GM19351 (cell line): ENCODE measurements at regions not wholly inside any gene's neighbourhood (a gene's known extent, or its start where the extent isn't known, plus 50 kb on each side); places are given as distances from the start of the nearest gene placed in this dataset.

Source experiments
- ATAC-seq: cut with Tn5 transposase; IDR thresholded peaks from one replicate; pipeline ENCODE4 v1.9.1; 2021; ENCODE audit warnings: mild to moderate bottlenecking, moderate library complexity; ENCODE audit not compliant: unreplicated experiment

DNA sequence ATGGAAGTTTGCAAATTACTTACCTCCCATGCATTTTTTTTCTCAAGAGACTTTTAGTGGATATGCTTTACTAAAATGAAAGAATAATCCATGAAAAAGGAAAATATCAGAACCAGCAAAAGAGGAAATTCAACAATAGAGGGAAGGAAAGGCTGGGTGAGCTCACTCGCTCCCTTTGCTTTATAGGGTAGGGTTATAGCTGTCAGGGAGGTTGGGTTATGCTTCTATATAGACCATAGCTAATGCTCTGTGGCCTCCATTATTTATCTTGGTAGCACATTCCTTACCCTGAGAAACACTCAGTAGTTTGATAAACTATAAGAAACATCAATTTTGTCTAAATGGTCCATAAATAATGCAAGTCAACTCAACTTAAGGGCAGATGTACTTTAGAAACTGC is 215.9 kb upstream of the FAR2 start:
- no peak for ATAC-seq

GRCh38 chr12:28933864-28934527 is 215.1 kb upstream of the FAR2 start:
- ATAC-seq = no peak

GRCh38 chr12:28936221-28936620 is 212.9 kb upstream of the FAR2 start:
- no peak for ATAC-seq

GRCh38 chr12:28936711-28937110 is 212.4 kb upstream of the FAR2 start:
- no peak for ATAC-seq

DNA sequence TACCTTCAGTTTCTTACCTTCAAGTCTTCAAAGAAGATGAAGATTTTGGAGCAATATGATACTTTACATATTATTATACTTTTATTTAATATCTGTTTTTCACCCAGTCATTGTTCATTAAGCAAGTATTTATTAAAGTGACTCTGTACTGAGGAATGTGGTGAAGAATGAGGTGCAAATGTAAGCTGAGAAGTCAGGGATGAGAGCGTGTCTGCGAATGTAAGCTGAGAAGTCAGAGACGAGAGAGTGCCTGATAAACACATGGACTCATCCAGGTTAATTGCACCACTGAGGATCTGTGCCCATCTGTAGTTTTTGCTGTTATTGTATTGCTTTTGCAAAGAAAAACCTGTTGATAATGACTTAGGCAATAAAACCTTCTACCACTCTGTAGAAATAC is 211.9 kb upstream of the FAR2 start:
- no peak for ATAC-seq

- no peak for ATAC-seq
Observed at GRCh38 chr12:28938056-28938455, 211.0 kb upstream of the FAR2 start.

GRCh38 chr12:28938581-28939235 is 210.4 kb upstream of the FAR2 start:
- no peak for ATAC-seq

DNA sequence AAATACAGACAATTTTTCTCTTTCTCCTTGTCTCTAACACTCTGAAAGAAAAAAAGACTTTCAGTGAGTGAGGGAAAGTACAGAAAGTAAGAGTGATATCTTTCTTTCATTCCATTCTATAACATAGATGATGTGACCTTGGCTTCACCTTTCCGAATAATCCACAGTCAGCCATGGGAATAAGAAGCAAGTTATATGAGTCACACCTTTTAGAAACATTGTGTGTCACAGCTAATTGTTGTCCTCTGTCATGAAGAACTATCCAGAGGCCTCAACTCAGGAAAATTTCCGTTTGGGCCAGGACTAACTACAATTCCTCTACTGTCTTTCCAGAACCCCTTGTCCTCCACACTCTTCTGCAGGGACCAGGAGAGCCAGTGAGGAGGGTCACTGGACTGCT is 209.7 kb upstream of the FAR2 start:
- no peak for ATAC-seq

- no peak for ATAC-seq
Observed at GRCh38 chr12:28941248-28941647, 207.8 kb upstream of the FAR2 start.

- no peak for ATAC-seq
Observed at GRCh38 chr12:28946361-28946760, 202.7 kb upstream of the FAR2 start.

GRCh38 chr12:28948685-28949084 is 200.4 kb upstream of the FAR2 start:
- no peak for ATAC-seq

DNA sequence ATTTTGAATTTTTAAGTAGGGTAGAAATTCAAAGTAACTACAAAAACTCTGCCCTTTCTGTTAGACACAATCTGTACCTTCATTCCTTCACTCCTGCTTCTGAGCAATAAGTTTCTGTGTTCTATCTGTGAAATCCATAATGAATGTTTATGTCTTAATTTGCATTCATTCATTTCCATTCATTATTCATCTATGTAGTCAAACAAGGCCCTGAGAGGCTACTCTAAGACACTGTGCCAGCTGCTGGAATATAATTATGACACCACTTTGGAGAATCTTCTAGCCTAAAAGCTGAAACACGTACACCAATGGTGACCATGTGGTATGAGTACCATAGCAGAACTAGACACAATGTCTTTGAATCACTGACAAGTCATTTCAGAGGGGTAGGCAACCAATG is 199.9 kb upstream of the FAR2 start:
- no peak for ATAC-seq

DNA sequence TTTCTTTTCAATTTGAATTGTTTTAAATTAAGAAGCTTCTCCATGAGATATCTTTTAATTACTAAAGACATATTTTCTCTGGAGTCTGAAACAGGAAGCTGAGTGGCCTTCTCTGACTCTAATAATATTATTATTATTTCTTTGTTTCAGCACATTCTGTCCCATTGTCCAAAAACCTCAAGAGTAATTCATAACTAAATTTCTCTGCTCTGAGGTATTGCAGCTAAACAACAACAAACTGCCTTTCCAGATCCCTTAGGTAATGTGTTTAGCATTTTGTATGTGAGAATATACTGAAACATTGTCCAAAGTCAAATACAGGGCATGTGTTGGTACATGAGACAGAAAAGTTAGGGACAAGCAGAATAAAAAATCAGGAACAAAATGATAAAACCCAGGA is 199.0 kb upstream of the FAR2 start:
- ATAC-seq = no peak

- ATAC-seq = no peak
Observed at GRCh38 chr12:28951935-28952334, 197.1 kb upstream of the FAR2 start.

GRCh38 chr12:28954333-28954732 is 194.7 kb upstream of the FAR2 start:
- ATAC-seq = no peak

DNA sequence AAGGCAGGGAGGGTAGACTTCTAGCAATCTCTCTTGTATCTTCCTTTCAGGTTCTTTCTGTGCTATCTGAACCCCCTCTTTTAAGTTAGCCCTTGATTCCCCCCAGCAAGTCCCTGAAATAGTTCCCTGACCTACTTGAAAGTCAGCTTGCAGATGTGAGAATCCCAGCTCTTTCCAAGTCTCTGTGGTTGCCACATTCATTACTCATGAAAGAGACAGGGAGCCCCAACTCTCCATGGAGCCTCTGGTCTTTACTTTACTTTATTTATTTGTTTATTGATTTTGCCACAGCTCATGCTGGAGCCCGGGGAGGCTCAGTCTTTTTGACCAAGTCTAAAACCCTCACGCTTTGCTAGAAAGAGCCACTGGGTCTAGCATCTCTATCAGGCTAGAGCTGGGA is 193.6 kb upstream of the FAR2 start:
- no peak for ATAC-seq

DNA sequence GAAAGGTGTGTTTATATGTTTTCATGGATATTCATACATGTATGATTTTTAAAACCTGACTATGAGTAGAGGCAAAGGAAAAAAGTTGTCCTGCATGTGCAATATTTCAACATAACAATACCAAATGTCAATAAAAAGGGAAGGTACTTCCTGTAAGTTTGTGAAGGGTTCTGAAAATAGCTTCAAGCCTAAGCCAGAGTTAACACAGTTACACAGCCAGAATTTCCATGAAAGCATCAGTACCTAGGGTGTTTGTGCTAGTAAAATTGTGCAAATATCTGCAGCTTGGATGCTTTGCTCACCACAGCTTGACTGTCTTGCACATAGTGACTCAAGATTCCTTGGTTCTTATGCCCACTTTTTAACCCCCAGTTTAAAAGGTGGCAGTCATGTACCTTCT is 193.1 kb upstream of the FAR2 start:
- no peak for ATAC-seq

DNA sequence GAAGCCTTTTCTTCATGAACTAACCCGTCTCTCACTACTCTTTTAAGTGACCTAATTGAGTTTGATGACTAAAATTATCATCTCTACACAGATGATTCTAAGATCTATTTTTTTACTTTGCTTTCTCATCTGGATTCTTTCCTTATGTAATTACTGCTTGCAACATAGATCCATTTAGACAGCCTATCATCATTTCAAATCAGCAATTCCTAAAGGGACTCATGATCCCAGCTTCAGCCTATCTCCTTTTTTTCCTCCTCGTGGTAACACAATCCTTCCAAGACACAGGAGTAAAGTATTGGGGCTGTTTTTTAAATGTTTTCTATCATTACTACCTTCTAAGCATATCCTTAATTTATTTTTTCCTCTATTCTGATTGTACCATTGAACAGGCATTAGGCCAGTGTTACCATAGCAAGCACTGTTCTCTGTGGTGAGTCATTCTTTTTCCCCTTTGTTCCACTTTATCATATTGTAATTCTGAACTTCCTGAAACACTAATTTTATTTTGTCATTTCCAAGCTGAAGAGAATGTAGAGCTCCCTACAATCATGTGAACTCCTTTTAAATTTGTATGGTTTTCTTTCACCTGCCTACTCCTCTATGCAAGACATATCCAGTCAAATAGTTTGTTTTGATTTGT is 190.4 kb upstream of the FAR2 start:
- ATAC-seq = no peak

- ATAC-seq = no peak
Observed at GRCh38 chr12:28961948-28962384, 187.1 kb upstream of the FAR2 start.

DNA sequence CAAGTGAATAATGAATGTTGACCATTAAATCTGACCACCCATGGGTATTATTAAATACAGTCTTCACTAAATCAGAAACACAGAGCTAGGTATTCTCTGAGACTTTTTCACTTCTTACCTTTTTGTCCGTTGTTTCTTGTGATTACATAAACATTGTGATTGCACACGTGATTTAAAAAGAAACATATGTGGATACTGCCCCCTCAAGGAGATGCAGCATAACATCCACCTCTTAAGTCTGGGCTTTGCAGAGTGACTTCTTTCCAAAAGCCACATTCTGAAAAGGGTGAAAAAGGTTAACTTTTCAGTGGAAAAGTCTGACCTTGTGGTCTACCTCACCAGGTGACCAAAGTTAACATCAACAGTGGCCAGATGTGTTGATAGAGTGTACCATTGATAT is 185.5 kb upstream of the FAR2 start:
- peak; percentile 63 for ATAC-seq

DNA sequence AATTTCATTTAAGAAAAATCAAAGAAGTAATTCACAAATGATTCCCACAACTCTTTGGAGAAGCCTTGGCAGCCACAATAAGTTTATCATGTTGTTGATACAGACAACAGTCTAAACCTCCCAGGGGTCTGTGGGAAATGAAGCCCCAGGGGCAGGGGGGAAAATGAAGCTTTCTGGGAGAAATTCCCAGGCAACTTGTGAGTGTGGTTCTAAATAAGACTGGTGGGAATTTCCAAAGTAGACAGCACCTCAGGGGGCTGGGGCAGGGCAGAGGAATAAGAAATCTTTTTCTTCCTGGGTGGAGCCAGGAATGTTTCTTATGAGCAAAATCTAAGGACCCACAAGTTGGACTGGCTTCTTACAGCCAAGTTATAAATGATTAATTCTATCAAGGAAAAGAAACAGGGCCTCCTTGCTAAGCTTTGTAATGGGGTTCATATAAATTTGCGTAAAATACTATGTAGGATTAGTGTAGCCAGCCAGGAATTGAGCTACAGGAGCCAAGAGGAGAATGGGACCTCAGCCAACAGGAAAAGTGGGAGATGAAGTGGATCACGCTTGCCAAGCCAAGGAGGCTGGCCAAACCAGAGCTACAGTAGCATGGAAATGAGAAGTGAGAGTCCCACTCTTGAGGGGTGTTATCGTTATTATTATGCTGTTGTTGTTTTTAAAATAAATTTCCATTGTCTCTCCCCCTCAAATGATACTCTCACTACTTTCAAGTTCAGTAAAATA is 182.9 kb upstream of the FAR2 start:
- ATAC-seq = no peak

- ATAC-seq = no peak
Observed at GRCh38 chr12:28967426-28967825, 181.7 kb upstream of the FAR2 start.
